GM18909 (cell line): ENCODE measurements at regions not wholly inside any gene's neighbourhood (a gene's known extent, or its start where the extent isn't known, plus 50 kb on each side); places are given as distances from the start of the nearest gene placed in this dataset.

Experiments
- ATAC-seq: cut with Tn5 transposase; IDR thresholded peaks from one replicate; pipeline ENCODE4 v1.9.1; 2021; ENCODE audit warnings: mild to moderate bottlenecking; ENCODE audit not compliant: unreplicated experiment, poor library complexity

DNA sequence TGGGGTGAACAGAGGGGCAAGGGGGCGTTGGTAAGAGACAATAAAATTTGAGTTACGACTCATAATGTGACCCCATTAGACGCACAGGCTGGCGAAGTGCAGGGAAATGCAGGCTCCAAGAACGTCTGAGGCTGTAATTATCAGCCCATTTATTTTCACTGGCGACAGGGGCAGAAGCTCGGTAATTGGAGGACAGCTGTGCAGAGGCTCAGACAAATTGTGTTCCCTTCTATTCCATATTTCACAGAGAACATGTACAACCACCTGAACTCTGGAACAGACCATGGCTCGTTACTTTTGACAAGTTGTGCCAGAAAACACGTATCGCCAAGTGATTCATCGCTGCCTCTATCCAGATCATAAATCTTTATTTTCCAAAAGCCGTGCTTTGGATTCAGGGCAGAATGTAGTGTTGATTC lies 137.3 kb upstream of the FRMD4A start:
- ATAC-seq = no peak

DNA sequence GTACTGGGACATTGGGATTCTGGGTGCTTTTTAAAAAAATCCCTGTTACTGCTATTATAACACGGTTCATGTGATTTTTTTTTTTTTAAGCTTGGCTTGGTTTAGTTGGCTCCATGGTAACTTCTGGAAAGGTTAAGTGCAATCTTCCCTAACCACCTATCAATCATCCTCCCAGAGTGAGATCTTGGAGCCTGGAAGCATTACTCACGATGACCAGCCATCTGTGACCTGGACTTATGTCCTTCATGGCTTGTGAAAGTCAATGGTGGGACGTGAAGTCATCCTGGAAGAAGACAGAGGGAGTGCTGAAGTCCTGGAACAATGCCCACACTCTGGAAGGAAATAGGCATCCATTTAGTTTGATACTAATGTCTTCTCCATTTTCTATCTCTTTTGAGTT lies 135.5 kb upstream of the FRMD4A start:
- no peak for ATAC-seq

DNA sequence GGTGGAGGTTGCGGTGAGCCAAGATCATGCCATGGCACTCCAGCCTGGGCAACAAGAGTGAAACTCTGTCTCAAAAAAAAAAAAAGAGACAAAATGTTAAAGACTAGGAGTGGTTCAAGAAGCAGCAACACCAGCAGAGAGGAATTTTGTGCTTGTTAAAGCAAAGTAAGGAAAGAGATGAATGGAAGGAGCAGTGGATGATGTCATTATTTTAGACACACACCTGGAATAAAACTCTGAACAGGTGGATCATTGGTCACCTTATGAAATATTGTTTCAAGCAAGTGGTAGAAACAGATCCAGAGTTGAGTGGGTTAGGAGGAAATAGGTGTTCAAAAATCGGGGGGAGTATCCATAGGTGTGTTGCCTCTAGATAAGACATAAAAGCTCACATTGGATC lies 129.7 kb upstream of the FRMD4A start:
- no peak for ATAC-seq

DNA sequence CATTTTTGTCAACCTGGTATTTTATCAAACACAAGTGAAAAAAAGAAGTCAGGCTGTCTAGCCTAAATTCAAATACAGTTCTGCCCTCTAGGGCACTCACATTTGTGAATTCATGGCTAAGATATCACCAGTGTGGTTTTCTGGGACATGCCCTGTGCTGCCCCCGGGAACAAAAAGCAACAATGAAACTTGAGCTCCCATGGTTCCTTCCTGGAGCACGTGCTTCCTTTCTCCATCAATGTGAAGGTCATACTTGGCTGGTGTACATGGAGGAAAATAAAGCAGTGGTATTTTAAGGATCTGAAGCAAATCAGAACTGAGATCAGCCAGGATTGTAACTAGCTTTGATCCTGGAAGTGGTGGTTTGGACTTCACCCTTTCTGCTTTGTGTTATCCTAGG lies 128.9 kb upstream of the FRMD4A start:
- no peak for ATAC-seq

DNA sequence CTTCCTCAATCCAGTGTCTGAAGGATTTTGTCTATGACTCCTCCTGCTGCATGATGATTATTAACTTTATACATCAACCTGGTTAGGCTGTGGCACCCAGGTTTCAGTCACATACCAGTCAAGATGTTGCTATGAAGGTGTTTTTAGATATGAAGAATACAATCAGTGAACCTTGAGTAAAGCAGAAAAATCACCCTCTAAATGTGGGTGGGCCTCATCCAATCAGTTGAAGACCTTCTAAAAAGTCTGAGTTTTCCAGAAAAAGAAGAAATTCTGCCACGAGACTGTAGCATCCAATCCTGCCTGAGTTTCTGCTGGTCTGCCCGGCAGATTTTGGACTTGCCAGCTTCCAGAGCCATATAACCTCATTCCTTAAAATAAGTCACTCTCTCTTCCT lies 126.1 kb upstream of the FRMD4A start:
- peak; percentile 31 for ATAC-seq

DNA sequence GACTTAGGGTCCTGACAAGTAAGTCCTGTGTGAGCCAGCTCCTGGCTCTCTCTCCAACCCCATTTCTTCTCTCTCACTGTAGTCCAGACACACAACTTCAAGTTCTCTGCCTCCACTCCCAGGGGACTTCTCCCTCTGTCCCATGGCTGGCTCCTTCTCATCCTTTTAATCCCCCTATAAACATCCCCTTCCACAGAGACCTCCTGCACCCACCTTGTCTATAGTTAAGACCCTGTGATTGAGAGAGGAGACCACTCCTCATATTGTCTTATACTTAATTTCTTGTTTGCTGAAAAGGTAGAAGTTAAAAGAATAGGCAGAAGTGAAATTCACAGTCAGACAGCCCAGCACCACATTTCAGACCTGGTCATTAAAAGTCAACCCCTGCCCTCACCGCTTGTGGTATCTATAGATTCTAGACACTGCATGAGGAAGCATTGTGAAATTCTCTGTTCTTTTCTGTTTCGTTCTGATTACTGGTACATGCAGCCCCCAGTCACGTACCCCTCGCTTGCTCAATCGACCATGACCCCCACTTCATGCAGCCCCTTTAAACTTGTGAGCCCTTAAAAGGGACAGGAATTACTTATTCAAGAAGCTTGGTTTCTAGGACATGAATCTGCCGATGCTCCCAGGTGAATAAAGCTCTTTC lies 125.6 kb upstream of the FRMD4A start:
- peak; percentile 68 for ATAC-seq

DNA sequence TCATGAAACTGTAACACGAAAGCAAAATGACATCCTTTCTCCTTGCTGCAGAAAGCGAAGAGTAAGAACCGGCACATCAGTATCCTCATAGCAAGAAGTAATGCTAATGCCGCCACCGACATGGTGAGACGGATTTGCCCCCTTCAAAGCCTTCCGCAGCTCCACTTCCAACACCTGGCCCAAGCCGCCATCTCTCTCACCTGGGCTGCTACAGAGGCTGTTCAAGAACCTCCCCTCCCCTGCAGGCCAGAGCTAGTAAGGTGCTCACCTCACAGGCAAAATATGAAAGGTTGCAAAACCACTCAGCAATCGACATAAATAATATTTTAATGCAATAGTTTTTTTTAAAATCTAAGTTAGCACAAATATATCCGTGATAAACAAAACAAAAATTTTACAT lies 123.9 kb upstream of the FRMD4A start:
- no peak for ATAC-seq

DNA sequence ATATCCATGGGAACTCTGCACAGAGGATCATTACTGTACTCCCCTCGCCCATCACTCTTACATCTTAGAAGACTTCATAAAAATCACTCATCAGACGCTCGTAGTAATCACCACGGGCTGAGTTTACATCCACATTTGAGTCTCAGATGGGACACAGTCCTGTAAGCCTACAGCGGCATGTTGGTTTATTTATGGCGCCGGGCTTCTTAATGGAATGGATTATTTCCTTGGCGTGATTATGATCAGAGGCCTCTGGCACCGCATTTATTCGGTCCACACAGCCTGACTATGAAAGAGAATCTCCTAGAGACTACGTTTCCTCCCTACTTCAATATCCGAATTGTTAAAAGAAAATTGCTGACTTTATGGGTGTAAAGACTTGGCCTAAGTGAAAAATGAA lies 123.5 kb upstream of the FRMD4A start:
- ATAC-seq = no peak

DNA sequence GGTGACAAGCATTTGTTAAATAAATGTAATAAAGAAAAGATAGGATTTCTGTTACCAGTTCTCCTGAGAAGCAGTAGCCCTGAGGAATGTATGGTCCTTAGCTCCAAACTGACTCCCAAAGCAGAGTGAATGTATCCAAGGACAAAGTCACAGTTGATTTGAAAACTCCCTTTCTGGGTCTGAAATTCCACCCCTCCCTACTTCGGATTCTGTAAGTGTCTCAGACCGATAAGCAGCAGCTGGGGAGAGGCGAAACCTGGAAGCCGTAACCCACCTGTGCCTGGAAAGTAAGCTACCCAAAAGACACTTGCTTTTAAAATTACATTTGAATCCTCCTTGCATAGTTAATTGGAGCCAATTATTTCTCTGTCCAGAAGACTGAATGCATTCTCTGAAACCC lies 122.9 kb upstream of the FRMD4A start:
- no peak for ATAC-seq

DNA sequence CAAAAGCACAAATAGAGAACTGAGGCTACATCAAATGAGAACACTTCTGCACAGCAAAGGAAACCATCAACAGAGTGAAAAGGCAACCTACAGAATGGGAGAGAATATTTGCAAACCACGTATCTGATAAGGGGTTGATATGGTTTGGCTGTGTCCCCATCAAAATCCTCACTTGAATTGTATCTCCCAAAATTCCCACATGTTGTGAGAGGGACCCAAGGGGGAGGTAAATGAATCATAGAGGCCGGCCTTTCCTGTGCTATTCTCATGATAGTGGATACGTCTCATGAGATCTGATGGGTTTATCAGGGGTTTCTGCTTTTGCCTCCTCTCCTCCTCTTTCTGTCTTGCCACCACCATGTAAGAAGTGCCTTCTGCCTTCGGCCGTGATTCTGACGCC lies 120.6 kb upstream of the FRMD4A start:
- no peak for ATAC-seq

DNA sequence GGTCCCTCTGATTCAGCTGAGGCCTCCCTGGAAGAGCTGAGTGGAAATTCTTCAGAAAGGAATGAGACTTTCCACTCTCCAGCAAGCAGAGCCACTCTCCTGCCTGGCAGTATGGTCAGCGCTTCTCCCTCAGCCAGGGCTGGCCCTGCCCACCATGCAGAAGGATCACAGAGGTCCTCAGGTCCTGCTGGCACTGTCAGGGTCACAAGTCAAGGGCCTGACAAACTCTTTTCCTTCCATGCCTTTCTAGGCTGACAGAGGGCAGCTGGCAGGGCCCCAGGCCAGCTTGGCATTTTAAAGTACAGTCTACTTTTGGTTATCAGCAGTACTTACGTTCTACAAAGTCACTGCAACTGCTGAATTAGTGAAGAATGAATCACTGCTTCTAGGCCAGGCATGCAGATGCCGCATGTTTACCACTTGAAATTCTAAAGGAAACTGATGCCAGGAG lies 119.3 kb upstream of the FRMD4A start:
- no peak for ATAC-seq

DNA sequence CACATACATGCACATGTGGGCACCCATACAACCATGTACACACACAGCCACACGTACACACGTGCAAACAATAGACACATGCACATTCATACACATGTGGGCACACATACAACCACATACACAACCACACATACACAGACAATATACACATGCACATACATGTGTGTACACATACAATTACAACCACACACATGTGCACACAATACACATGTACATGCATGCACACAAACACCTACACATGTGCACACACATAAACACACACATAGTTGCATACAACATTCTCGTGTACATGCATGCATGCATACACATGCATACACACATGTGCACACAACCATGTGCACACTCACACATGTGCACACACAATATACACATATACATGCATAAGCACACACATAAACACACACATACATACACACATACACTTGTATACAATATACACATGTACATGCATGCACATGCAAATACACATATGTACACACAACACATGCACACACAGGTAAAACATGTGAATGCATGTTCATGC lies 118.6 kb upstream of the FRMD4A start:
- no peak for ATAC-seq

DNA sequence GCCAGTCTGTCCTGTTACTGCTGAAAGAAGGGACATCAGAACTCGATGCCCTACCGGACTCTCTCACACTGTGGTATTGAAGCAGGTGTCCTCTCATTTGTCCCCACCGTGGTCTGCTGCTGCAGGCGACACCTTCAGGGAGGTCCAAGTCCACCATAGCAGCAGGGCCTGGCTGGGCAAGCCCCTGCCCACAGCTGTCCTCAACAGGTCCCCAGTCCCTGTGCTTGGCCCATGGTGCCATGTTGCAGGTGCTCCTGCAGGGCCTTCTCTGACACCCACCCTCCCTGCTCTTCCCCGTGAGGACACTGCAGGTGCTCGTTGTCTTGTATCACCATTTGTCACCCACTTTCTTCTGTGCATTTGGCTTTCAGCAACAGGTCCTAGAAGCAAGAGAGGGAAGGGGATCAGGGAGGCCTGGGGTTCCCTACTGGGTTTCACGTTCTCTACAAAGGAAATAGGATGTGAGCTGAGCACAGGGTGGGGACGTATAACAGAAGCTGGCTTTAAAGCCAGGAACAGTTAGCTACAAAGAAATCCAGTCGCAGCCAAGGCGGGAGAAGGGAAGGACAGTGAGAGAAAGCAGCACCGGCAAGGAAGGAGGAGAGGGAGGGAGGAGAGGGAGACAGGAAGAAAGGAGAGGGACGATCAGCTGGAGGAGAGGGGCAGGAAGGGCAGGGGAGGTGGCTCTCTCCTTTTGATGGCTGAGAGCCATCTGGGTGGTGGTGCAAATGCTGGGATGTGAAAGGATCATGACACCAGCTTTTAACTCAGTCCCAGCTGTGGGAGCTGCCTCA lies 117.7 kb upstream of the FRMD4A start:
- ATAC-seq = no peak

DNA sequence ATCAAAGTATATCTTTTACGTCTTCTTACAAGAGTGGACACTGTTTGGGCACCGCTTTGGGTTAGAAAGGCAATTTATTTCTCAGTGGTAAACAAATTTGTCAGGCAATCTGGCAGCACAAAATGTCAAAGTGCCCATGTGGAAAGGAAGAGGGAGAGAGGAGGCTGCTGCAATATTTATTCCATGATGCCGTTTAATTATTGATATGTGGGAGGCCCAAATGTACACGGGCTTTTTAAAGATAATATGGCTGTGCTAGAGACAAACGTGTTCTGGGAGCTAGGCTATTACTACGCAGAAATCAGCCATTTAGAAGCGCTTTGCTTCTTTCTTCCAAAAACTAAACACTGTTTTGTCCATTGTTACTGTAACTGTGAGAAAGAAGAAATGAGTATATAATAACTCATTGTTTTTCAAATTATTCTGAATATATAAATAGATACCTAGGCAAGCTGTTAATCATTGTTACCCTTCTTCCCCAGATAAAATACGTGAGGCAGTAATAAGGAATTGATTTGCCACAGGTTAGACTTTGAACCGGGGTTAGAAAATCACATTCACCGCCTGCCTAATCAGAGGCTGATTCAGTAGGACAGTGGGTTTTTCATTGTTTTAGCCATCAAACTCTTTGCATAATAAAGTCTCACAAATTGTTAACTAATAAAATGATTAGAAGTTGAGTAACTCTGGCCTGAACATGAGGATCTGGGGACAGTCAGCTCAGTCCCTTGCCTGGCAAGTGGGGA lies 116.5 kb upstream of the FRMD4A start:
- no peak for ATAC-seq

DNA sequence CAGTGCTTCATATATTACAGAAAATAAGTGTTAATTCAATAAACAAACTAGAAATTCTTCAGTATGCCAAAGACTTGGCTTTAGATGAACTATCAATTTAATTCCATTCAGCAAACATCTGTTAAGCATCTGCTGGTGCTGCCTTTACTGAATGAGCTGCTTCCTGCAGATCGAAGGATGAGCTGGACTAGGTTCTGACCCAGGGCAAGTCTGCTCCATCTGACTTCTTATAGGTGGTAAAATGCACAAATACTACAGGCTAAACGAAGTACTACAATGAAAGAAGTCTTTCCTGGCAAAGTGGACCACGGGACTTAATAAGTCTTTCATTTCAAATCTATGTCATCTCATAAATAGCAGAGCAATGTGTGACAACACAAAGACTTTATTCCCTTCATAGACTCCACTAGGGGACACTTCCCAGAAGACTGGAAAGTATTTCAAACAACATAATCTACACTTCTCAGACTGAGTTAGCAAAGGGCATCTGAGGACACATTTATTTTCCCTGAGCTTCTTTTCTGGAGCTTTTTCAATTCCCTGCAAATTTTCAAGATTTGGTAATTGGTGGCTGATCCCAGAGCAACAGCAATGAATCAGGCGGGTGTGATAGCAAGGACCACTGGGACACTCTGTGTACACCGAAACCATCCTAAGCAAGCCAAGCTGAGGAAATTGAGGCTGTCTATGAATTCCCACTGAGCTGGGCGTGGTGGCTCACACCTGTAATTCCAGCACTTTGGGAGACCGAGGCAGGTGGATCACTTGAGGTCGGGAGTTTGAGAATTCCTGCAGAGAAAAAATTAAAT lies 108.9 kb upstream of the FRMD4A start:
- ATAC-seq = no peak

DNA sequence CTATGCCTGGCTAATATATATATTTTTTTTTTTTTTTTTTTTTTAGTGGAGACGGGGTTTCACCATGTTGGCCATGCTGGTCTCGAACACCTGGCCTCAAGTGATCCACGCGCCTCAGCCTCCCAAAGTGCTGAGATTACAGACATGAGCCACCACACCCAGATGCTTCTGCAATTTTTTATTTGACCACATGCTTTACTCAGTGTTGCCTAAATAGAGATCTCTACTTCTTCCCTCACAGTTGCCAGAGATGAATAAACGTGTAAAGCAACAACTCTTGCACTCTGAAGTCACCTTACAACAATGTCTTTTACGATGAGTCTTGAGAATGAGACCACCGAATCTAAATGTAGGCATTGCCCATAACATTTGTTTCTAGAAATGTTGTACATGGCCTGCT lies 107.9 kb upstream of the FRMD4A start:
- ATAC-seq = no peak

DNA sequence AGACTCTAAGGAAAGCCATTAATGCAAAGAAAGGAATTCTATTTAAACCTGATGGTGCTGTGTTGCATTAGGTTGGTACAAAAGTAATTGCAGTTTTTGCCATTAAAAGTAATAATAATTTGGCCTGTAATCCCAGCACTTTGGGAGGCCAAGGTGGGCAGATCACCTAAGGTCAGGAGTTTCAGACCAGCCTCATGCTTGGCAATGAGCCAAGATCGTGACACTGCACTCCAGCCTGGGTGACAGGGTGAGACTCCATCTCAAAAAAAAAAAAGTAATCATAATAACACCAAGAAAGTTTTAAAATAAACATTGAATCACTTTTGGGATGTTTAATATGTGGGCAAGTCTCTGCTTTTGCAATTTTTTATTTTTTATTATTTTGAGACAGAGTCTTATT lies 107.3 kb upstream of the FRMD4A start:
- no peak for ATAC-seq

DNA sequence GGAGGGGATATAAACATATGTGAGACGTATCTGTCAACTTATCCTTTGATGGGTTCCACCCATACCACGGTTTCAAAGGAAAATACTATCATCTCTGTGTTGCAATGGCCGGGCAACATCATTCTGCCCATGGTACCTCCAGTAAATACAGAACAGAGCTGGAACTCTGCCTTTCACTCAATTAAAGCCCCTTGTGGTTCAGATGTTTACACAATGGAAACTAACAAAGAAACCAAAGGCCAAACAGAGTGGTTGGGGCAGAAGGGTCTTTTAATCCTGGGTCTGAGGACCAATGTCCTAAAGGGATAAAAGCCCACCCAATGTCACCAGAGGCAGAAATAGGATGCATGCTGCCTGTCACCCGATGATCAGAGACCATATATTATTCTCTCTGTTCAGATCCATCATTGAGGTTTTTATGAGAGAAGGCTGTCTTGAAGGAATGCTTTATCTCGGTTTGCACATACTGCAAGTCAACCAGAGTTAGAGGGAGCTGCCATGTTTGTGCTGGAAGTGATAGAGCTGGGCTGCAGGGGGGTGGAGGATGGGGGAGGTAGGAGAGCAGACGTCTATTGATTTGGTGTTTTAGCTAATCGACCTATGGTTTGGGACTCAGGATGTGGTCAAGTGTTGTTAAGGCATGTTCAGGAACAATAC lies 105.4 kb upstream of the FRMD4A start:
- no peak for ATAC-seq

DNA sequence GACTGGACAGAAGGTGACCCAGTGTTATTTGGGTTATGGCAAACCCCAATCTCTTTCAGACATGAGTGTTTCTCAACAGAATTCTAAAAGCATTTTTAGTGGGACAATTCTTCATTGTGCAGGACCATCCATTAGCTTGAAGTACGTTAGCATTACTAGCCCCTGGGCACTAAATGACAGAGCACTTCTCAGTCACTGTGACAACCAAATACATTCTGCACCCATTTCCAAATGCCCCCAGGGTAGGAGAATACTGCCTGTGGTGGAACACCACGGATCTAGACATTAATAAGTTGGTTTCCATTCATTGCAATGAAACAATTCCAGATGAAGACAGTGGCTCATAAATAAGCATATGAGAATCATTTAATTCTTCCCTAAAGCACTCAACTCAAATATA lies 102.4 kb upstream of the FRMD4A start:
- ATAC-seq = no peak

DNA sequence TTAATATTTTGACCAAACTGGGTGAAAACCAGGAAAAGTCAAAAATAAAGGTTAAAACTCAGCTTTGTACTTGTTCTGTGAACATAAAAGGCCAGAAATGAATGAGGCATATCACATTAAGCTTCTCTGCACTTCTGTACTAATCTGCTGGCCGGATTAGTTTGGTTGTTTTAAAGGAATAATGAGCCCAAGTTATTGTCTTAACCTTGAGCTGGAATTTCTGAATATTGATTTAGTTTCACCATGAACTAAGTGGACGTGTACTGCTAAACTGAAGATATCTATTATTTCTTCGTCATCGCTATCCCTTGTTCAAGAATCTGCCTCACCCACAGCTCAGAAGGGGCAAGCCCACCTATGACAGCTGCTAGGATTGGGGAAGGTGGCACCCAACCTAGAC lies 101.1 kb upstream of the FRMD4A start:
- ATAC-seq = no peak
